ENCODE measurements at regions not wholly inside any gene's neighbourhood (a gene's known extent, or its start where the extent isn't known, plus 50 kb on each side); places are given as distances from the start of the nearest gene placed in this dataset.

GRCh38 chr16:6892966-6893365 is 439.7 kb upstream of the RBFOX1 start:
- TF ChIP-seq FOXP2 (optimal IDR thresholded peaks at IDR 0.05; ENCODE audit: borderline replicate concordance, extremely low read depth, extremely low read length, insufficient read depth) (no peak), TAF1 (IDR thresholded peaks at IDR 0.05; ENCODE audit: borderline replicate concordance, insufficient read depth, low read length) (no peak), SIN3A (IDR thresholded peaks at IDR 0.05; ENCODE audit: borderline replicate concordance, insufficient read depth, low read length) (no peak), REST (IDR thresholded peaks at IDR 0.05; ENCODE audit: insufficient read depth in 1 of 2, low read depth in 2 of 2, low read length in 2 of 2) (no peak)

- TF ChIP-seq POLR2AphosphoS5 (IDR thresholded peaks at IDR 0.05; ENCODE audit: low read depth, low read length) (no peak), TAF1 (IDR thresholded peaks at IDR 0.05; ENCODE audit: borderline replicate concordance, insufficient read depth, low read length) (no peak), REST (IDR thresholded peaks at IDR 0.05; ENCODE audit: insufficient read depth in 1 of 2, low read depth in 2 of 2, low read length in 2 of 2) (no peak), SIN3A (IDR thresholded peaks at IDR 0.05; ENCODE audit: borderline replicate concordance, insufficient read depth, low read length) (no peak), FOXP2 (optimal IDR thresholded peaks at IDR 0.05; ENCODE audit: borderline replicate concordance, extremely low read depth, extremely low read length, insufficient read depth) (no peak)
Observed at GRCh38 chr16:6891496-6891895, 441.1 kb upstream of the RBFOX1 start.

GRCh38 chr16:6888531-6888930 is 444.1 kb upstream of the RBFOX1 start:
- TF ChIP-seq POLR2AphosphoS5 (IDR thresholded peaks at IDR 0.05; ENCODE audit: low read depth, low read length) (no peak), FOXP2 (optimal IDR thresholded peaks at IDR 0.05; ENCODE audit: borderline replicate concordance, extremely low read depth, extremely low read length, insufficient read depth) (no peak), SIN3A (IDR thresholded peaks at IDR 0.05; ENCODE audit: borderline replicate concordance, insufficient read depth, low read length) (no peak), TAF1 (IDR thresholded peaks at IDR 0.05; ENCODE audit: borderline replicate concordance, insufficient read depth, low read length) (no peak), REST (IDR thresholded peaks at IDR 0.05; ENCODE audit: insufficient read depth in 1 of 2, low read depth in 2 of 2, low read length in 2 of 2) (no peak)

GRCh38 chr16:6884002-6884401 is 448.6 kb upstream of the RBFOX1 start:
- TF ChIP-seq POLR2AphosphoS5 (IDR thresholded peaks at IDR 0.05; ENCODE audit: low read depth, low read length) = no peak

- TF ChIP-seq TAF1 (IDR thresholded peaks at IDR 0.05; ENCODE audit: borderline replicate concordance, insufficient read depth, low read length) = no peak
- no peak for TF ChIP-seq POLR2AphosphoS5 (IDR thresholded peaks at IDR 0.05; ENCODE audit: low read depth, low read length)
- TF ChIP-seq SIN3A (IDR thresholded peaks at IDR 0.05; ENCODE audit: borderline replicate concordance, insufficient read depth, low read length) = no peak
- TF ChIP-seq REST (IDR thresholded peaks at IDR 0.05; ENCODE audit: insufficient read depth in 1 of 2, low read depth in 2 of 2, low read length in 2 of 2) = no peak
- TF ChIP-seq FOXP2 (optimal IDR thresholded peaks at IDR 0.05; ENCODE audit: borderline replicate concordance, extremely low read depth, extremely low read length, insufficient read depth) = no peak
Observed at GRCh38 chr16:6880263-6880662, 452.4 kb upstream of the RBFOX1 start.
